Mesothelial cell of epicardium (in vitro differentiated cells): ENCODE measurements at regions not wholly inside any gene's neighbourhood (a gene's known extent, or its start where the extent isn't known, plus 50 kb on each side); places are given as distances from the start of the nearest gene placed in this dataset.
"Not testable (repeated sequence)": the region's sequence is repeated elsewhere in the genome, so short reads cannot be mapped to it uniquely, and the experiment has no call there.

Experiments
- DNase-seq, 2 experiments: peaks; one replicate each; pipeline ENCODE4 v3.0.0; 2021; ENCODE audit warnings: low spot score in 2 of 2; ENCODE audit not compliant: unreplicated experiment in 2 of 2
- H3K27ac Mint-ChIP-seq: 2 replicates; pipeline ENCODE4 v1.8.0; 2021; ENCODE audit warnings: mixed read lengths
- H3K27me3 Mint-ChIP-seq: 2 replicates; pipeline ENCODE4 v1.8.0; 2021; ENCODE audit warnings: low read depth, mixed read lengths
- H3K36me3 Mint-ChIP-seq: 2 replicates; pipeline ENCODE4 v1.8.0; 2021; ENCODE audit warnings: mixed read lengths
- H3K4me1 Mint-ChIP-seq: 2 replicates; pipeline ENCODE4 v1.8.0; 2021; ENCODE audit warnings: mixed read lengths
- H3K4me3 Mint-ChIP-seq: 2 replicates; pipeline ENCODE4 v1.8.0; 2021; ENCODE audit warnings: mild to moderate bottlenecking, moderate library complexity, mixed read lengths
- H3K9me3 Mint-ChIP-seq: 2 replicates; pipeline ENCODE4 v1.8.0; 2021; ENCODE audit warnings: mixed read lengths
- TF ChIP-seq, protein P1 (sequence below): fragments of 200-600 bp; sonication (generic); IDR thresholded peaks from one replicate; pipeline ENCODE4 v1.5.0; 2021; ENCODE audit warnings: antibody characterized with exemption; ENCODE audit not compliant: unreplicated experiment

DNA sequence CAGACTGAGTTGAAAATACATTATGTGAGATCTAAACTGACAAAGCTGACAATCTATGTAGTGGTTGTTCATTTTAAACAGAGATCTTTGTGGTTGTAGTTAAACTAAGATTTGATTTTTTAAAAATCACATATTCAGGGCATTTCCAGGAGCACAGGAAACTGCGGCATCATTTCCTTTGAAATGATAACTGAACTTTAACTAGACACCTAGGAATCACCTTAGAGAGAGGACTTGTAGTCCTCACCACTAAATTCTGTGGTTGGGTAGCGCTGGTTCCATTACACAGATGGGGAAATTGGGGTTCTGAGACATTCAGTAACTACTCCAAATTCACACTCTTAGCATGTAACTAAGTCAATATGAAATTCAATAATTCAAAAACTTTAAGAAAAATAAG is 96.0 kb upstream of the TRIB2 start:
- Mint-ChIP-seq H3K4me3 (no peak overlapping the region), H3K27ac (no peak overlapping the region), H3K9me3 (no peaks in the 10 kb centered on the region), H3K4me1 (peaks cover 2% of the 10 kb centered on the region), H3K36me3 (no peaks in the 10 kb centered on the region), H3K27me3 (peaks cover 2% of the 10 kb centered on the region)
- TF ChIP-seq, protein P1, sequence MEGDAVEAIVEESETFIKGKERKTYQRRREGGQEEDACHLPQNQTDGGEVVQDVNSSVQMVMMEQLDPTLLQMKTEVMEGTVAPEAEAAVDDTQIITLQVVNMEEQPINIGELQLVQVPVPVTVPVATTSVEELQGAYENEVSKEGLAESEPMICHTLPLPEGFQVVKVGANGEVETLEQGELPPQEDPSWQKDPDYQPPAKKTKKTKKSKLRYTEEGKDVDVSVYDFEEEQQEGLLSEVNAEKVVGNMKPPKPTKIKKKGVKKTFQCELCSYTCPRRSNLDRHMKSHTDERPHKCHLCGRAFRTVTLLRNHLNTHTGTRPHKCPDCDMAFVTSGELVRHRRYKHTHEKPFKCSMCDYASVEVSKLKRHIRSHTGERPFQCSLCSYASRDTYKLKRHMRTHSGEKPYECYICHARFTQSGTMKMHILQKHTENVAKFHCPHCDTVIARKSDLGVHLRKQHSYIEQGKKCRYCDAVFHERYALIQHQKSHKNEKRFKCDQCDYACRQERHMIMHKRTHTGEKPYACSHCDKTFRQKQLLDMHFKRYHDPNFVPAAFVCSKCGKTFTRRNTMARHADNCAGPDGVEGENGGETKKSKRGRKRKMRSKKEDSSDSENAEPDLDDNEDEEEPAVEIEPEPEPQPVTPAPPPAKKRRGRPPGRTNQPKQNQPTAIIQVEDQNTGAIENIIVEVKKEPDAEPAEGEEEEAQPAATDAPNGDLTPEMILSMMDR, result no peak
- DNase-seq, result no peak

DNA sequence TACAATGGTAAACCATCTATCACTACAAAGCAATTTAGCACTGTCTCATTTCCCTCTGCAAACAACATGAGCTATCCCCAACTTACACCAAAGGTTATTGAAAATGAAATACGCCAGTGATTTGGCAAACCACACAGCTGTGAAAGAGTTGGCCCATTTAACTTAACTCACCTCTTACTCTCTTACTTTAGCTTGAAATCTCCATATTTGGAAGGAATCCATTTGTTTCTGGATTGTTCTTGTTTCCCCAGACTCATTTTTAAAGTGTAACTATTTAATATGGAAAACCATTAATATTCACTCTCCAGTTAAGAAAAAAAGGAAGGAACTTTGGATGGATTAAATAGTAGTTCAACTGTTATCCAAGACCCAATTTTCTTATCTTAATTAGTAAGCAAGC is 93.7 kb upstream of the TRIB2 start:
- Mint-ChIP-seq H3K9me3 (no peaks in the 10 kb centered on the region), H3K27me3 (peaks cover 15% of the 10 kb centered on the region), H3K36me3 (no peaks in the 10 kb centered on the region), H3K4me3 (no peak overlapping the region), H3K27ac (no peak overlapping the region), H3K4me1 (peaks cover 2% of the 10 kb centered on the region)
- no peak for DNase-seq
- TF ChIP-seq, protein P1, result no peak

DNA sequence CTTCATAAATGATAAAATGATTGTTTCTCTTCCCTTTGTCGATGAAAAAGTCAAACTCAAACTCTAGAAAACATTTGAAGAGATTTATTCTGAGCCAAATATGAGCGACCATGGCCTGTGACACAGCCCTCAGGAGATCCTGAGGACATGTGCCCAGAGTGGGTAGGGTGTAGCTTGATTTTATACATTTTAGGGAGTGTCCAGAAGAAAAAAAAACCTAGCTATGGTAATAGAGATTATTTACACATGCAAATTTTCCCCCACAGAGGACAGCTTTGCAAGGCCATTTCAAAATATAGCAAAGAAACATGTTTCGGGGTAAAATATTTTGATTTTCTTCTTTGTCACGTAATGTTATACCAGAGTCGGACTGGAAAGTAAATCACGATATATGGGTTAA is 92.4 kb upstream of the TRIB2 start:
- DNase-seq, result no peak
- H3K9me3 Mint-ChIP-seq, result no peaks in the 10 kb centered on the region
- peaks cover 16% of the 10 kb centered on the region for H3K27me3 Mint-ChIP-seq
- no peaks in the 10 kb centered on the region for H3K4me1 Mint-ChIP-seq
- TF ChIP-seq, protein P1, result no peak
- no peak overlapping the region for H3K4me3 Mint-ChIP-seq
- H3K27ac Mint-ChIP-seq, result no peak overlapping the region
- H3K36me3 Mint-ChIP-seq, result no peaks in the 10 kb centered on the region

DNA sequence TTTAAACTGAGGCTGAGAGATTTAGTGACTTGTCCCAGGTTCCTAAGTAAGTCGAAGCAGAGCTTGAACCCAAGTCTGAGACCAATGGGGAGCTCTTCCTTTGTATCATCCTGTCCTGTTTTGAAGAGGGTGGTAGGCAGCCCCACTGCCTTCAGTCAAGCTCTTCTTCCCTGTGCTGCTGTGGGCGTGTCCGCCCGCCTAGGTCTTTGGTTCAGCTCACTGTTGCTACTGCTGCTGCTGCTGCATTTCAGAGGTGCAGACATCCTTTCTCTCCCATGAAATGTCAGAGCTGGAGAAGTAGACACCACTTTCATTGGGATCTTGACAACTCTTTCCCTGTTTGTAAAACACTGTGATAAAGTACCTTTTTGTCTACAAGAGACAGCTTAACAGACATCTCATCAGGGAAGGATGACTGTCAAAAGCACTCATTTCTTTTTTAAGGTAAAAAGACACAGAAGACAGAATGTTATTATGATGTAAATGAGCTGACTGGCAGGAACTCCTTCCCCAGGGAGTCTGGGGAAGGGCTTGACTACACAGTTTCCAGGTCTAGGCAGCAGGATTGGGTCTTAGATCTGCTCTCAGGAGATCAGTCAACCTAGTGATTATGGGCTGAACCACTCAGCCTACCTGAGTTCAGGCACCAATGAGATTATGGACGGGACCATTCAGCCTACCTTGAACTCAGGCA is 91.7 kb upstream of the TRIB2 start:
- no peak overlapping the region for H3K27ac Mint-ChIP-seq
- TF ChIP-seq, protein P1, result no peak
- DNase-seq, result no peak

DNA sequence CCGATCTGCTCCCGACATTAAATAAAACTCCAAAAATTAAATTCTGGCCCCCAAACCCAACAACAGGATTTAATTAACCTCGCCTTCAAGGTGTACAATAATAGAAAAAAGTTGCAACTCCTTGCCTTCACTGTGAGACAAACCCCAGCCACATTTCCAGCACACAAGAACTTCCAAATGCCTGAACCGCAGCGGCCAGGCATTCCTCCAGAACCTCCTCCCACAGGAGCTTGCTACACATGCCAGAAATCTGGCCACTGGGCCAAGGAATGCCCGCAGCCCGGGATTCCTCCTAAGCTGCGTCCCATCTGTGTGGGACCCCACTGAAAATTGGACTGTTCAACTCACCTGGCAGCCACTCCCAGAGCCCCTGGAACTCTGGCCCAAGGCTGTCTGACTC is 88.2 kb upstream of the TRIB2 start:
- not testable (repeated sequence) for H3K4me1 Mint-ChIP-seq, H3K27ac Mint-ChIP-seq, H3K4me3 Mint-ChIP-seq, H3K9me3 Mint-ChIP-seq, DNase-seq, H3K36me3 Mint-ChIP-seq
- peaks cover 14% of the 10 kb centered on the region for H3K27me3 Mint-ChIP-seq

More for the DNA sequence above, 91.7 kb upstream of the TRIB2 start:
- Mint-ChIP-seq H3K9me3 (no peaks in the 10 kb centered on the region), H3K4me1 (no peaks in the 10 kb centered on the region), H3K36me3 (no peaks in the 10 kb centered on the region), H3K27me3 (peaks cover 14% of the 10 kb centered on the region), H3K4me3 (no peak overlapping the region)

DNA sequence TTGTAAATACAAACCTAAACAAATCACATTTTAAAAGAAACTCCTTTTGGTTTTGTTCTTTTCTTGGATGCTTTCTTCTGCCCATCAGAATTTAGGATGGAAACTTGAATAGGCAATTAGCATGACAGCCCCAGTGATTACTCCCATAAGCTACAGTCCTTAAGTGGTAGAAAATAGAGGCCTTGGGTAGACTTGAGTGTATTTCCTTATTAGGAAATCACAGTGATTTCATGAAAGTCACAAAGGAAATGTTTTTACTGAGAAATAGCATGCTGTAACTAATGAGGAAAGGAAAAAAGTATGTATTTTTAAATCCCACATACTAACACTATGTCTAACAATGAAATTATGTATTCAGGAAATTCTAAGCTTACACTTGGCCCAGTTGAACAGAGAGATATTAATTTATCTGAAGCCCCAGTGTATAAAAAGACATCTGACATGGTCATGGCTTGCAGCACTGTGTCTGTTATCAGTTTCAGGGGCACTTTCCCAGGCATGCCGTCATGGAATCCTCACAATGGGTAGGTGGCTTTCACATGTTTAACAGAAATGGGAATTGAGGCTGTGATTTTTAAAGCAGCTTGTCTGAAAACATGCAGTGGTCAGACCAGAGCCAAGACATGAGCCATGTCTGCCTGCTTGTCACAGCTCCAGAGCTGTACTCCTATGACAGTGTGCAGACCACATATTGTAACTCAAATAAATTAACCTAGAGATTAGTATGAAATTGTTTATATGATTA is 79.7 kb upstream of the TRIB2 start:
- no peak overlapping the region for H3K4me3 Mint-ChIP-seq
- no peak for DNase-seq
- TF ChIP-seq, protein P1, result no peak

More for the DNA sequence above, 79.7 kb upstream of the TRIB2 start:
- peak overlapping the region; percentile 71 for H3K27ac Mint-ChIP-seq
- no peaks in the 10 kb centered on the region for H3K27me3 Mint-ChIP-seq
- no peaks in the 10 kb centered on the region for H3K36me3 Mint-ChIP-seq
- H3K9me3 Mint-ChIP-seq, result no peaks in the 10 kb centered on the region
- peaks cover 14% of the 10 kb centered on the region for H3K4me1 Mint-ChIP-seq
